ENCODE measurements at regions not wholly inside any gene's neighbourhood (a gene's known extent, or its start where the extent isn't known, plus 50 kb on each side); places are given as distances from the start of the nearest gene placed in this dataset.
"Not testable (repeated sequence)": the region's sequence is repeated elsewhere in the genome, so short reads cannot be mapped to it uniquely, and the experiment has no call there.

DNA sequence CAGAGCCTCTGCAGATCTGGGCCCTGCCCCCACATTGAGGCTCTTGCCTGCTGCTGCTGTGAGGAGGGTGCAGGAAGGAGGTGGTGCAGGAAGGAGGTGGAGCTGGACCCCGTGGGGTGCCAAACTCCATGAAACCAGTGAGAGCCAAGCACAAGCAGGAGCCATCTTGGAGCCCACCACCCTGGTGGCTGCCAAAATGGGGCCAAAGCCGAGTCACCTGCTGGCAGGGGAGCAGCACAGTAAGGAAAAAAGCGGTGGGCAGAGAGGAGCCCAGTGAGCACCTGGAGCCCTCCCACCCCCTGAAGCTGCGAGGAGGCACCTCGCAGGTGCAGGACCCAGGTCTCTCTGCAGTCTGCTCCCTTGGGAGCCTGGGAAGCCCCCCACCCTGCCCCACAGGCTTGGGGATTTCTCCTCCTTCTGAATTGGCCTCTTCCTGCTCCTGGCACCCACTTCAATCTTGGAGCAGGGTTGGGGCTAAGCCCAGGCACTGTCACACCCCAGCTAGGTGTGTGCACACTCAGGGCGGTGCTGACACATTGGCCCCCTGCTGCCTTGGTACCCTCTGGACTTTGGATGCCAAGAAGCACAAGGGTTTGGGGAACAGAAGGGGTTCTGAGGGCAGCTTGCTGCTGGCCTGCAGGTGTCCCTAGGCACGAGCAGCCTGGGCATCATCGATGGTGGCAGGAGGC lies 245.4 kb upstream of the LRRTM4 start:
- no peak for DNase-seq (ENCODE audit: insufficient read length, low spot score, missing footprints)
- Histone ChIP-seq H3K36me3 (ENCODE audit: insufficient read depth, low read length) (no peaks in the 10 kb centered on the region), H3K79me2 (ENCODE audit: insufficient read depth, low read length) (no peaks in the 10 kb centered on the region), H2AFZ (ENCODE audit: low read length) (no peak overlapping the region), H3K4me2 (ENCODE audit: insufficient read depth, low read length) (no peak overlapping the region), H3K27me3 (ENCODE audit: insufficient read depth, low read length) (no peaks in the 10 kb centered on the region), H3K27ac (ENCODE audit: low read depth, low read length) (no peak overlapping the region), H3K9me3 (ENCODE audit: low read depth, low read length) (peaks cover 5% of the 10 kb centered on the region), H3K4me3 (ENCODE audit: insufficient read depth, low read length) (no peak overlapping the region), H4K20me1 (ENCODE audit: insufficient read depth, low read length) (no peaks in the 10 kb centered on the region), H3K4me1 (ENCODE audit: insufficient read depth, low read length) (no peaks in the 10 kb centered on the region)
- TF ChIP-seq, protein P1, sequence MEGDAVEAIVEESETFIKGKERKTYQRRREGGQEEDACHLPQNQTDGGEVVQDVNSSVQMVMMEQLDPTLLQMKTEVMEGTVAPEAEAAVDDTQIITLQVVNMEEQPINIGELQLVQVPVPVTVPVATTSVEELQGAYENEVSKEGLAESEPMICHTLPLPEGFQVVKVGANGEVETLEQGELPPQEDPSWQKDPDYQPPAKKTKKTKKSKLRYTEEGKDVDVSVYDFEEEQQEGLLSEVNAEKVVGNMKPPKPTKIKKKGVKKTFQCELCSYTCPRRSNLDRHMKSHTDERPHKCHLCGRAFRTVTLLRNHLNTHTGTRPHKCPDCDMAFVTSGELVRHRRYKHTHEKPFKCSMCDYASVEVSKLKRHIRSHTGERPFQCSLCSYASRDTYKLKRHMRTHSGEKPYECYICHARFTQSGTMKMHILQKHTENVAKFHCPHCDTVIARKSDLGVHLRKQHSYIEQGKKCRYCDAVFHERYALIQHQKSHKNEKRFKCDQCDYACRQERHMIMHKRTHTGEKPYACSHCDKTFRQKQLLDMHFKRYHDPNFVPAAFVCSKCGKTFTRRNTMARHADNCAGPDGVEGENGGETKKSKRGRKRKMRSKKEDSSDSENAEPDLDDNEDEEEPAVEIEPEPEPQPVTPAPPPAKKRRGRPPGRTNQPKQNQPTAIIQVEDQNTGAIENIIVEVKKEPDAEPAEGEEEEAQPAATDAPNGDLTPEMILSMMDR (IDR thresholded peaks at IDR 0.05; ENCODE audit: extremely low read depth, low read depth, low read length): no peak

DNA sequence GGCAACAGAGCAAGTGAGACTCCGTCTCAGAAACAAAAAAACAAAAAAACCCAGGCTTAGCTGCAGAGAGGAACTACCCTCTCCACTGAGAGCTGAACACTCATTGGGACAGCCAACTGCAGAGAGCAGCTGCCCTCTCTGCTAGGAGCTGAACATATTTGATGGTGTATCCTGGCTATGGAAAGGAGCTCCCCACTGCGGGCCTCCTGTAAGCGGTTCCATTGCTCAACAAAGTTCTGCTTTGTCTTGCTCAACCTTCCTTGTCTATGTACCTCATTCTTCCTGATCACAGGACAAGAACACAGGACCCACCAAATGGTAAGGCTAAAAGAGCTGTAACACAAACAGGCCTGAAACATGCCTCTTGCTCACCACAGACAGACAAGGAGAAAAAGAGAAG lies 246.3 kb upstream of the LRRTM4 start:
- H3K36me3 ChIP-seq (ENCODE audit: insufficient read depth, low read length): no peaks in the 10 kb centered on the region
- no peak overlapping the region for H3K4me3 ChIP-seq (ENCODE audit: insufficient read depth, low read length)

DNA sequence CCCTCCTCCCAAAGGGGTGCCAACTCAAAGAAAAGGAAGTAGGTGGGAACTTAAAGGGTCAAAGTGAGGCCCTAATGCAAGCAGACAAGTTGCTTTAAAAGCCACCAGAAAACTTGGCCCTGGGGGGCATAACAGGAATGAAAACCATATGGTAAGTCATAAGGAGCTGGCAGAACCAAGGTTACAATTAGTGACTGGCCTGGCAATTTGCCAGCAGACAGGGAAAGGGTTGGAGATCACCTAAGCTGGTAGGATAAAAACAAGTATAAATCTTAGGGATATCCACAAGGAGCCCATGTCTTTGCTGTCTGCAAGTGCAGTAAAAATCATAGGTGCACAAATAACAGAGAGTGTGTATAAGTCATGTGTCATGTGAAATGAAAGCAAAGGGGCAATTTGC lies 256.7 kb upstream of the LRRTM4 start:
- TF ChIP-seq, protein P1 (IDR thresholded peaks at IDR 0.05; ENCODE audit: extremely low read depth, low read depth, low read length): no peak
- H3K27me3 ChIP-seq (ENCODE audit: insufficient read depth, low read length): no peaks in the 10 kb centered on the region

More for the DNA sequence above, 246.3 kb upstream of the LRRTM4 start:
- TF ChIP-seq, protein P1 (IDR thresholded peaks at IDR 0.05; ENCODE audit: extremely low read depth, low read depth, low read length): no peak
- H3K27ac ChIP-seq (ENCODE audit: low read depth, low read length): no peak overlapping the region
- no peaks in the 10 kb centered on the region for H3K4me1 ChIP-seq (ENCODE audit: insufficient read depth, low read length)
- no peaks in the 10 kb centered on the region for H4K20me1 ChIP-seq (ENCODE audit: insufficient read depth, low read length)
- DNase-seq (ENCODE audit: insufficient read length, low spot score, missing footprints): no peak
- no peak overlapping the region for H3K4me2 ChIP-seq (ENCODE audit: insufficient read depth, low read length)
- no peaks in the 10 kb centered on the region for H3K27me3 ChIP-seq (ENCODE audit: insufficient read depth, low read length)
- no peaks in the 10 kb centered on the region for H3K79me2 ChIP-seq (ENCODE audit: insufficient read depth, low read length)
- H3K9me3 ChIP-seq (ENCODE audit: low read depth, low read length): peaks cover 5% of the 10 kb centered on the region
- H2AFZ ChIP-seq (ENCODE audit: low read length): no peak overlapping the region

DNA sequence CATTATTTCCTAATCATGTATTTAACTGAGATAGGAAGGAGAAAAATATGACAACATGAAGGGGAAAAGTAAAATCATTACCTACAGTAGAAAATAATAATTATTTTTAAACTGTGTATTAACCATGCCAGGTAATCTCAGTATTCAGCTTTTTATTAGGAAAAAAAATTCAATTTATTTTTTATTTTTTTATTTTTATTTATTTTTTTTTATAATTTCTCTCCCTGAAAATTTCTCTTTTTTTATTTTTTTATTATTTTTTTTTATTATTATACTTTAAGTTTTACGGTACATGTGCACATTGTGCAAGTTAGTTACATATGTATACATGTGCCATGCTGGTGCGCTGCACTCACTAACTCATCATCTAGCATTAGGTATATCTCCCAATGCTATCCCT lies 271.3 kb upstream of the LRRTM4 start:
- not testable (repeated sequence) for H3K4me2 ChIP-seq (ENCODE audit: insufficient read depth, low read length); H3K9me3 ChIP-seq (ENCODE audit: low read depth, low read length); H3K27me3 ChIP-seq (ENCODE audit: insufficient read depth, low read length); H2AFZ ChIP-seq (ENCODE audit: low read length); H3K79me2 ChIP-seq (ENCODE audit: insufficient read depth, low read length); H3K36me3 ChIP-seq (ENCODE audit: insufficient read depth, low read length); H3K4me1 ChIP-seq (ENCODE audit: insufficient read depth, low read length); DNase-seq (ENCODE audit: insufficient read length, low spot score, missing footprints); H3K4me3 ChIP-seq (ENCODE audit: insufficient read depth, low read length); H4K20me1 ChIP-seq (ENCODE audit: insufficient read depth, low read length); H3K27ac ChIP-seq (ENCODE audit: low read depth, low read length)

More for the DNA sequence above, 256.7 kb upstream of the LRRTM4 start:
- Histone ChIP-seq H2AFZ (ENCODE audit: low read length) (no peak overlapping the region), H3K9me3 (ENCODE audit: low read depth, low read length) (no peaks in the 10 kb centered on the region), H3K4me2 (ENCODE audit: insufficient read depth, low read length) (no peak overlapping the region), H3K4me3 (ENCODE audit: insufficient read depth, low read length) (no peak overlapping the region), H3K36me3 (ENCODE audit: insufficient read depth, low read length) (no peaks in the 10 kb centered on the region), H4K20me1 (ENCODE audit: insufficient read depth, low read length) (no peaks in the 10 kb centered on the region), H3K27ac (ENCODE audit: low read depth, low read length) (no peak overlapping the region), H3K4me1 (ENCODE audit: insufficient read depth, low read length) (no peaks in the 10 kb centered on the region), H3K79me2 (ENCODE audit: insufficient read depth, low read length) (no peaks in the 10 kb centered on the region)
- peak; percentile 19 for DNase-seq (ENCODE audit: insufficient read length, low spot score, missing footprints)
